SK-N-SH (cell line): ENCODE measurements at regions not wholly inside any gene's neighbourhood (a gene's known extent, or its start where the extent isn't known, plus 50 kb on each side); places are given as distances from the start of the nearest gene placed in this dataset.

ENCODE experiments used
- CTCF ChIA-PET: fragments of 300-600, 350-600 bp; formaldehyde crosslinking; extraction: SDS; loops from one replicate; lab custom pipeline; 2021; lab: Yijun Ruan, JAX
- POLR2A ChIA-PET: fragments of 350-600 bp; sonication (Branson Sonifier 250); formaldehyde crosslinking; extraction: SDS; loops from one replicate; lab custom pipeline; 2020; ENCODE audit warnings: antibody characterized with exemption, inconsistent platforms; lab: Yijun Ruan, JAX
- DNase-seq: peaks from one replicate; pipeline ENCODE4 v3.0.0; 2012
- H2AFZ ChIP-seq: fragments of 200-600 bp; sonication (generic); 2 replicates; pipeline ENCODE4 v1.8.1; 2016; ENCODE audit warnings: antibody characterized with exemption, mild to moderate bottlenecking, low read depth
- H3F3A ChIP-seq: fragments of 200-600 bp; sonication (generic); replicated peaks from 2 replicates; pipeline ENCODE3; 2016; ENCODE audit warnings: antibody characterized with exemption, mild to moderate bottlenecking; ENCODE audit not compliant: insufficient read depth
- H3K27ac ChIP-seq, 2 experiments: fragments of 200-500 bp in 1 of 2; fragments of 200-600 bp in 1 of 2; sonication (Bioruptor generic) in 1 of 2; sonication (generic), shearing (Covaris generic) in 1 of 2; 2 replicates each; pipeline versions ENCODE4 v1.5.1 to v1.6.1; 2014 to 2016; ENCODE audit warnings: low read depth in 2 of 2, inconsistent platforms in 1 of 2, low read length in 1 of 2, mild to moderate bottlenecking in 1 of 2, mixed read lengths in 1 of 2
- H3K27me3 ChIP-seq: fragments of 200-600 bp; sonication (generic), shearing (Covaris generic); 2 replicates; pipeline ENCODE4 v1.6.1; 2016; ENCODE audit warnings: mixed run types; ENCODE audit not compliant: insufficient read depth
- H3K36me3 ChIP-seq, 2 experiments: fragments of 200-500 bp in 1 of 2; fragments of 200-600 bp in 1 of 2; sonication (Bioruptor generic) in 1 of 2; sonication (generic) in 1 of 2; replicated peaks in 1 of 2; 2 replicates each; pipeline versions ENCODE3 to v1.5.1; 2014 to 2016; ENCODE audit warnings: low read length in 1 of 2, mild to moderate bottlenecking in 1 of 2; ENCODE audit not compliant: insufficient read depth in 2 of 2, control insufficient read depth in 1 of 2
- H3K4me1 ChIP-seq, 2 experiments: fragments of 200-500 bp in 1 of 2; fragments of 200-600 bp in 1 of 2; sonication (Bioruptor generic) in 1 of 2; sonication (generic), shearing (Covaris generic) in 1 of 2; 2 replicates each; pipeline versions ENCODE4 v1.5.1 to v1.6.1; 2014 to 2016; ENCODE audit warnings: low read depth in 1 of 2, low read length in 1 of 2, mixed run types in 1 of 2; ENCODE audit not compliant: insufficient read depth in 2 of 2, control insufficient read depth in 1 of 2
- H3K4me2 ChIP-seq: fragments of 200-600 bp; sonication (generic), shearing (Covaris generic); 2 replicates; pipeline ENCODE4 v1.6.1; 2017; ENCODE audit warnings: mixed run types
- H3K4me3 ChIP-seq, 2 experiments: fragments of 200-500 bp in 1 of 2; fragments of 200-600 bp in 1 of 2; sonication (Bioruptor generic) in 1 of 2; sonication (generic), shearing (Covaris generic) in 1 of 2; 2 replicates each; pipeline versions ENCODE4 v1.5.1 to v1.8.1; 2014 to 2016; ENCODE audit warnings: low read depth in 2 of 2, inconsistent platforms in 1 of 2, low read length in 1 of 2, mild to moderate bottlenecking in 1 of 2, mixed read lengths in 1 of 2, moderate library complexity in 1 of 2
- H3K79me2 ChIP-seq: fragments of 200-600 bp; sonication (generic); 2 replicates; pipeline ENCODE4 v1.8.1; 2017; ENCODE audit warnings: mild to moderate bottlenecking; ENCODE audit not compliant: insufficient read depth
- H3K9ac ChIP-seq: fragments of 200-600 bp; sonication (generic); 2 replicates; pipeline ENCODE4 v1.6.1; 2017; ENCODE audit warnings: mixed run types
- H3K9me2 ChIP-seq: fragments of 200-600 bp; sonication (generic); 2 replicates; pipeline ENCODE4 v1.6.1; 2017; ENCODE audit warnings: mixed run types
- H3K9me3 ChIP-seq: fragments of 200-600 bp; sonication (generic); 2 replicates; pipeline ENCODE4 v1.6.1; 2017; ENCODE audit warnings: mixed run types, mild to moderate bottlenecking, moderate library complexity
- H4K20me1 ChIP-seq: fragments of 200-600 bp; sonication (generic); 2 replicates; pipeline ENCODE4 v1.6.1; 2017; ENCODE audit warnings: mild to moderate bottlenecking, mixed run types; ENCODE audit not compliant: insufficient read depth
- ELF1 ChIP-seq: IDR thresholded peaks from 2 replicates; pipeline ENCODE4 v1.4.0; 2012
- EZH2phosphoT487 ChIP-seq: fragments of 200-600 bp; sonication (generic); IDR thresholded peaks from 2 replicates; pipeline ENCODE4 v1.6.1; 2017; ENCODE audit warnings: low read depth, mixed run types, mild to moderate bottlenecking, antibody characterized with exemption, moderate library complexity, borderline replicate concordance
- FOXJ3 ChIP-seq: sonication (generic); formaldehyde crosslinking; IDR thresholded peaks from 2 replicates; pipeline ENCODE4 v1.5.1; 2020; ENCODE audit warnings: mild to moderate bottlenecking, missing genetic modification reagents
- GABPA ChIP-seq: IDR thresholded peaks from 2 replicates; pipeline ENCODE4 v1.4.0; 2012; ENCODE audit warnings: low read depth, mild to moderate bottlenecking
- IRF3 ChIP-seq: fragments of 150-350 bp; IDR thresholded peaks from 2 replicates; pipeline ENCODE4 v1.6.1; 2016; ENCODE audit warnings: mild to moderate bottlenecking, low read depth, low read length
- MAX ChIP-seq: IDR thresholded peaks from 2 replicates; pipeline ENCODE4 v1.4.0; 2012; ENCODE audit warnings: low read depth
- MEF2A ChIP-seq: IDR thresholded peaks from 2 replicates; pipeline ENCODE4 v1.4.0; 2012; ENCODE audit warnings: low read depth, borderline replicate concordance
- POLR2AphosphoS5 ChIP-seq: IDR thresholded peaks from 2 replicates; pipeline ENCODE4 v1.6.1; 2012; ENCODE audit warnings: low read depth, low read length
- REST ChIP-seq: IDR thresholded peaks from 2 replicates; pipeline ENCODE4 v1.6.1; 2012; ENCODE audit warnings: mild to moderate bottlenecking, low read depth, low read length, moderate library complexity
- TCF12 ChIP-seq: IDR thresholded peaks from 2 replicates; pipeline ENCODE4 v1.4.0; 2012
- TEAD4 ChIP-seq: IDR thresholded peaks from 2 replicates; pipeline ENCODE4 v1.4.0; 2012; ENCODE audit warnings: mild to moderate bottlenecking, borderline replicate concordance; ENCODE audit not compliant: insufficient read depth
- WGBS: methylation state at CpG from one replicate; pipeline ENCODE4 v1.1.6; 2017; ENCODE audit warnings: low lambda C conversion rate; 5-methylcytosine and 5-hydroxymethylcytosine counted together

GRCh38 chr4:32858361-32858760 is 2138.2 kb downstream of the PCDH7 start:
- no peak overlapping the region for H3K9ac ChIP-seq
- no peaks in the 10 kb centered on the region for H3K9me3 ChIP-seq
- no peak overlapping the region for H3K4me2 ChIP-seq
- POLR2A ChIA-PET: no interaction called here
- no peaks in the 10 kb centered on the region for H3K79me2 ChIP-seq
- H3K27ac ChIP-seq: no peak overlapping the region
- no peaks in the 10 kb centered on the region for H3K4me1 ChIP-seq
- no peak overlapping the region for H3K4me3 ChIP-seq
- no peaks in the 10 kb centered on the region for H4K20me1 ChIP-seq
- no peak overlapping the region for H2AFZ ChIP-seq
- no peak for TF ChIP-seq MEF2A
- TF ChIP-seq, all 33 proteins: peak for 0
- H3K9me2 ChIP-seq: 0 out of 2 replicates have a peak, but pooled peaks cover 1% of the 10 kb centered on the region
- DNase-seq: no peak
- CTCF ChIA-PET: no interaction called here
- H3K36me3 ChIP-seq: no peaks in the 10 kb centered on the region
- WGBS: 0% methylated on average over 1 of the region's 1 CpG
- no peaks in the 10 kb centered on the region for H3K27me3 ChIP-seq
- H3F3A ChIP-seq: no peaks in the 10 kb centered on the region

GRCh38 chr4:32858971-32859370 is 2138.8 kb downstream of the PCDH7 start:
- Histone ChIP-seq H3K36me3 (no peaks in the 10 kb centered on the region), H3K4me3 (no peak overlapping the region), H3K9me3 (no peaks in the 10 kb centered on the region), H3K27ac (no peak overlapping the region), H3K79me2 (no peaks in the 10 kb centered on the region), H4K20me1 (no peaks in the 10 kb centered on the region), H3K4me2 (no peak overlapping the region), H3K4me1 (no peaks in the 10 kb centered on the region), H2AFZ (no peak overlapping the region), H3K27me3 (no peaks in the 10 kb centered on the region), H3K9ac (no peak overlapping the region), H3F3A (no peaks in the 10 kb centered on the region), H3K9me2 (no peaks in the 10 kb centered on the region)
- 5% methylated on average over 2 of the region's 2 CpGs for WGBS
- DNase-seq: no peak
- TF ChIP-seq ELF1: no peak
- no peak for TF ChIP-seq FOXJ3 (CRISPR knock-in tag)
- TF ChIP-seq IRF3: no peak
- TF ChIP-seq REST: no peak
- no peak for TF ChIP-seq MAX
- TF ChIP-seq EZH2phosphoT487: no peak
- no peak for TF ChIP-seq GABPA
- TF ChIP-seq TEAD4: no peak
- TF ChIP-seq TCF12: no peak
- TF ChIP-seq POLR2AphosphoS5: no peak
- ChIA-PET POLR2A (no interaction called here), CTCF (no interaction called here)
